ENCODE measurements at regions not wholly inside any gene's neighbourhood (a gene's known extent, or its start where the extent isn't known, plus 50 kb on each side); places are given as distances from the start of the nearest gene placed in this dataset.

DNA sequence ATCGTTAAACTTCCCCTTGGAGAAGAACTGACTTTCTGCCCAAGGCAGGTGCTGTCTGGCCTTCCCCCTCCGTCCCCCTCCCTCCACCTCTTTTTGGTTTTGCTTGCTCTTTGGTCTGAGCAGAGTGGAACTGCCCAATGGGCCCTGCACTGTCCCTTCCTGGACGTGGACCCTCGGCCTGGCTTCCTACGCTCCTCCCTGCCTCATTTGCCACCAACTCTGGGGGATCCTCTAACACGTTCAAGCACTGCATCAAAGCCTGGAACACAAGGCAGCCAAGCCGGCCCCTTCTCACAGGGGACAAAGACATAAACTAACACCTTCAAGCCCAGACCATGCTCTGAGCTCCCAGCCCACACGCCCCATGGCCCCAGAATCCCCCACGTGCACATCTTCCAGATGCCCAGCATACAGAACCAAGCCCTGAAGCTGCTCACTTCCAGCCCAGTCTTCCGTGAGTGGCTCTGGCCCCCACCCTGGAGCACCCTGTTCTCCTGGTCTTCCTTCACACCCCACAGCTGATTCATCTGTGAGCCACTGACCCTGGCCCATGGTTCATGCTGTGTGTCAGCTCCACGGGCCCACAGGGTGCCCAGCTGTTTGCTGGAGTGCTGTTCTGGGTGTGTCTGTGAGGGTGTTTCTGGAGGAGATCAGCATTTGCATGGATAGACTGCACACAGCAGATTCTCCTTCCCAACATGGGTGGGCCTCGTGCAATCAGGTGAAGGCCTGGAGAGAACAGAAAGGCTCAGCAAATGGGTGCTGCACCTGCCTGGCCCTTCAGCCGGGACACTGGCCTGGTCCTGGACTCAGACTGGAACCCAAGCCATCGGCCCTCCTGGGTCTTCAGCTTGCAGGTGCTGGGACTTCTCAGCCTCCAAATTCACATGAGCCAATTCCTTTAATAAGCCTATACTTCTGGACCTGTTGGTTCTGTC, 247.1 kb upstream of the SALL3 start:
- DNase-seq (ENCODE audit: insufficient read length): no peak
- no peak for TF ChIP-seq POLR2AphosphoS5 (IDR thresholded peaks at IDR 0.05; ENCODE audit: low read depth, low read length)
- no peak for TF ChIP-seq POLR2A (IDR thresholded peaks at IDR 0.05; ENCODE audit: low read depth, low read length)
- TF ChIP-seq TAF1 (IDR thresholded peaks at IDR 0.05; ENCODE audit: borderline replicate concordance, low read depth, low read length): no peak
- FAIRE-seq: no peak

DNA sequence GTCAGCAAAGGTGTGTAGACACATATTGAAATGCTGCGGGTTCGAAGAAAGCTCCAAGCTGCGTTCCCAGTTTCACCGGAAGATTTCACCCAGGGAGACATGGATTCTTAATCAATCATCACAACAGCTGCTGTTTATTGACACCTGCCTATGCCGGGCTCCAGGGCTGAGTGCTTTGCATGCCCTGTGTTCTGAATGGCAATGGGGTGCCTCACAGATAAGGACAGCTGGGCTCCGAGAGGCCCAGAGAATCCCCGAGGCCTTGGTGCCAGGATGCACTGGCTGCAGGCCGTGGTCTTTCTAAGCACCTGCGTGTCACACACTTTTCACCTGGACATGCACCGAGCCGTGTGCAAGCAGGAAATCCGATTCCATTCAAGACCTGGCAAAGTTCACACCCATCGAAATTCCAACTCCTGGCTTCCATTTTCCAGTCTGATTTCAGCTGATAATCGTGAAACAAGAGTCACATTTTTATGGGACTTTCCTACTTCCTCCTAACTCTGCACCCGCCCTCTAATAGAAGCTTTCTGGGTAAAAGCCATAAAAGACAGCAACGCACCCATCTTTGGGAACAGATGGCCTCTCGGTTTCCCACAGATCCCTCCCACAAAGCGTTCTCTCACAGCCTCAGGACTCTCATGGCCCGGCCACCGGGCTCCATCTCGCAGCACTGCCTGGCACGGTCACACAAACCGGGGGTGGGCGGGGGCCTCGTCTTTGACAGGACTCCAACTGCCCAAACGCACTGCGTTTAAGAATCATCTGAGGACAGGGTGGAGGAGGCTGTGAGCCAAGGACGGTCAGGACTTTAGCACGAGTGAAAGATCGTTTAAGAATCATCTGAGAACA, 245.6 kb upstream of the SALL3 start:
- TF ChIP-seq POLR2A (IDR thresholded peaks at IDR 0.05; ENCODE audit: low read depth, low read length) (no peak), TAF1 (IDR thresholded peaks at IDR 0.05; ENCODE audit: borderline replicate concordance, low read depth, low read length) (no peak), POLR2AphosphoS5 (IDR thresholded peaks at IDR 0.05; ENCODE audit: low read depth, low read length) (no peak)
- FAIRE-seq (no peak), DNase-seq (ENCODE audit: insufficient read length) (no peak)

DNA sequence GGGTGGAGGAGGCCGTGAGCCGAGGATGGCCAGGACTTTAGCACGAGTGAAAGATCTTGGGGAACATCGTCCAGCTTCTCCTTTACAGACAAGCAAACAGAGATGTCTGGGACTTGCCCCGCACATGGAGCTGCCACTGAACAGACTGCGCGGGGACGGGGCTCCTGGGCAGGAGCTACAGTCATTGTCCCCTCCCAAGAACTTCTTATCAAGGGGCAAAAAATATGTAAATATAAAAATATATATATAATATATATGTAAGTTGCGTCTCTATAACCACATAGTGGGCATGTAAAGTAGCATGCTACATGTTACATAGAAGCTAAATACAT, 245.0 kb upstream of the SALL3 start:
- FAIRE-seq (no peak), DNase-seq (ENCODE audit: insufficient read length) (no peak)
- TF ChIP-seq POLR2AphosphoS5 (IDR thresholded peaks at IDR 0.05; ENCODE audit: low read depth, low read length): no peak
- no peak for TF ChIP-seq POLR2A (IDR thresholded peaks at IDR 0.05; ENCODE audit: low read depth, low read length)
- TF ChIP-seq TAF1 (IDR thresholded peaks at IDR 0.05; ENCODE audit: borderline replicate concordance, low read depth, low read length): no peak

DNA sequence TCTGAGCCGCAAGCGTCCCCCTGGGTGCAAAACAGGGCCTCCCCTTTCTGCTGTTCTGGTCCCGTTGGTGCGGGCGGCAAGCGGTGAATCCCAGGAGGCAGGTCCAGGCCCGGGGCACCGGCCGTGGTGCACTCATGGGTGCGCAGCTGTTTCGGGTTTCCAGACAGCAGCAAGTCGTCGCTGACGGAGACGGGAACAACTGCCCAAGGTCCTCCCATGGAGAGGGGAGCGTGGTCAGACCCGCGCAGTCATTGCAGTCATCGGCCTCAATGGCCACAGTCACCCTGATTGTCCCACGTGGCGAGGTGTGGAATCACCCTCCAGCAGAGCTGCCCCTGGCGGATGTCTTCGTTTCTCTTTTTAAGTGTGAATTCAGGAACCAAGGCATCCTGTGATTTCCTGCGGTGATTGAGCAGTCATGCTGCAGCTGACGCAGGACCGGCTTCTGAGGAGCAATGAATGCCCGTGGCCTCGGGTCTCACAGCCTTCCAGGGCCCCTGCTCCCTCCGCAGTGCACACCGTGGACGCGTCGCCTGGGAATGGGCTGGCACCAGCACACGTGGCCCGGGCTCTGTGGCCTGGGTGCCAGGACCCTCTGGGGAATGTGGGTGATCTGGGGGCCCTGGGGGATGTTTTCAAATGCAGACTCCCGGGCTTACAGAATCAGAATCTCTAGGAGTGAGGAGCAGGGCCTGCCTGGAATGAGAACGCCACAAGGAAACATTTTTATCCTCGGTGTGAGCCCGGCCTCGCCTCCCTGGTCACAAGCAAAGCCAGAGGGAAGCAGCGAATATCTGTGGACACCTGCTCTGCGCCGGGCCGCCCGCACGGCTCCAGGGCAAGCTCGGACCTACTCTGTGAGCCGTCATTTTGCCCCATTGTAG, 244.2 kb upstream of the SALL3 start:
- FAIRE-seq: no peak
- no peak for TF ChIP-seq TAF1 (IDR thresholded peaks at IDR 0.05; ENCODE audit: borderline replicate concordance, low read depth, low read length)
- TF ChIP-seq POLR2A (IDR thresholded peaks at IDR 0.05; ENCODE audit: low read depth, low read length): no peak
- no peak for TF ChIP-seq POLR2AphosphoS5 (IDR thresholded peaks at IDR 0.05; ENCODE audit: low read depth, low read length)
- no peak for DNase-seq (ENCODE audit: insufficient read length)

DNA sequence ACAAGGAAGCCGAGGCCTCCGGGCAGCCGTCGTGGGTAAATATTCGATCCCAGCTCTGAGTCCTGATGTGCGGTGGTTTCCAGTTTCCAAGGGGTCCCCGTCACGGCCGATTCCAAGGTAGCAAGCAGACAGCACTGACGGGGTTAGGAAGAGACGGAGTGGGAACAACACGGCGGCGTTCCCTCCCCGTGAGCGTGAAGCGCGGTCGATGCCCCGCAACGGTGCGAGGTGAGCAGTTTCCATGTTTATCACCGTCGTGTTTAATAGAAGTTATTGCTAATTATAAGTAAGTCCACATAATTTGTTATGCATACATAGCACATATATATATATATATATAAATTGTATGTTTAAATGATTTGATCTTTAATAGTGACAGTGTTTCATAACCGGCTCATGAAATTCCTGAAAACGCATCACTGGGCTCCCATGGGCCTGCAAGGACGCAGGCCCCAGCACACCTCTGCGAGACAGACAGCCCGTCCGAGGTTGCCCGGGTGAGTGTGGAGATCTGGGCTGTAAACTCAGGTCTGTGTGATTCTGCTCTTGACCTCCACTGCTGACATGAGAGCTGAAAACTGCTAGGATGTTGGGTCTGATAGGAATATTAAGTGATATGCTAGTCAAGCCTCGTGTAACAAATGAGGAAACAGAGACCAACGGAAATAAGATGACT, 243.5 kb upstream of the SALL3 start:
- TF ChIP-seq POLR2AphosphoS5 (IDR thresholded peaks at IDR 0.05; ENCODE audit: low read depth, low read length) (no peak), POLR2A (IDR thresholded peaks at IDR 0.05; ENCODE audit: low read depth, low read length) (no peak), TAF1 (IDR thresholded peaks at IDR 0.05; ENCODE audit: borderline replicate concordance, low read depth, low read length) (no peak)
- FAIRE-seq: no peak
- no peak for DNase-seq (ENCODE audit: insufficient read length)

DNA sequence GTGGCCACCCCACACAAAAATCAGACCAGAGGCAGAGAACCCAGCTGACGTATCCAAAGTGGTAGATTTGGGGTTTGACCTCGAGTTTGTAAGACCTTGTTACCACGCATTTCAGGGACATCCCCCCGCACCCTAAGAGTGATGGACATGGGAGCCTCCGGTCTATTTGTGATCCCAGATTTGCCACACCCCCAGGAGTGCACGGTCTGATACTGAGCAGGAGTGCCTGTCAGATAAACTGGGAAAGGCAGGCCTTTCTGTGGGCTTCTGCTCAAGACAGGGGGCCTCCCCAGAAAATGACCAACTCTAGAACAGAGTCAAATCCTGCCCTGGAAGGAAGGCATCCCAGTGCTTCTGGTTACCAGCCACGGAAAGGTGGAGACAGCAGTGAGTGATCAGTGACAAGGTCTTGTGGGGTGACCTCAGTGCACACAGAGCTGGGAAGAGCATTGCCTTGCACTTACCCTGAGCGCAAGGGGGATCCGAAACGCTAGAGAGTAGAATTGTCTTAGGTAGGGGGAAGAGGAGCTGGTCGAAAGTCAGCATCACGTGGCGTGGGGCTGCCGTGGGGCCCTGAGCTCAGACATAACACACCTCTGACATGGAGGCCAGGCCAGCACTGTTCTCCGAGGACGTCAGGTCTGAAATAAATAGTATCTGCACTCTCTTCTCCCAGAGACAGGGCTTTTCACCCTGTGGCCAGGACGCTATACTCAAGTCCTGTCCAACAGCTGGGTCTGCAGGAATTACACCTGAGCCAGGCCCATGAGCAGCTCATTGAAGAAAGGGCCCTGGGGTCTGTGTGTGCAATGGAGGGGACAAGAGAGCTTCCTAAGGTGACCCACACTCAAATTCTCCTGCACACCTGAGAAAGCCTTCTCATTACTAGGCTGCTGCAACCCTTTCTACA, 242.4 kb upstream of the SALL3 start:
- TF ChIP-seq TAF1 (IDR thresholded peaks at IDR 0.05; ENCODE audit: borderline replicate concordance, low read depth, low read length): no peak
- no peak for TF ChIP-seq POLR2AphosphoS5 (IDR thresholded peaks at IDR 0.05; ENCODE audit: low read depth, low read length)
- no peak for TF ChIP-seq POLR2A (IDR thresholded peaks at IDR 0.05; ENCODE audit: low read depth, low read length)
- no peak for DNase-seq (ENCODE audit: insufficient read length)
- no peak for FAIRE-seq

DNA sequence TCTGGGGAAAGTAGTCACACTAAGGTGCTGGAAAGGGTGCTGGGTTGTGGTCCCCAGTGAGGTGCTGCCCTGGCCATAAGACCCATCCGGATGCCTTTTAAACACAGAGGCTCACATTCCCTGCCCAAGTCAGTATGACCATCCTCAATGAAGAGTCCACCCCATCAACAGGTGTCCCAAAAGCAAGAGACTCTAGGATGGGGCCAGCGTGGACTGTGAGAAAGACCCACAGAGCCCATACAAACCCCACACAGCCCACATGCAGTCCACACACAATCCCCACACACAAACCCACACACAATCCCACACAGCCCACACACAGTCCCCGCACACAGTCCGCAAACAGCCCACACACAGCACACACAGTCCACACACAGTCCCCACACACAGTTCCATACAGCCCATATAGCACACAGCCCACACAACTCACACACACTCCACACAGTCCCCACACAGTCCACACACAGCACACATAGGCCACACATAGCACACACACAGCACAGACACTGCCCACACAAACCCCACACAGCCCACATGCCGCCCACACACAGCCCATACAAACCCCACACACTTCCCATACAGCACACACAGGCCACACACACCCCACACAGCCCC, 241.4 kb upstream of the SALL3 start:
- DNase-seq (ENCODE audit: insufficient read length) (no peak), FAIRE-seq (no peak)

DNA sequence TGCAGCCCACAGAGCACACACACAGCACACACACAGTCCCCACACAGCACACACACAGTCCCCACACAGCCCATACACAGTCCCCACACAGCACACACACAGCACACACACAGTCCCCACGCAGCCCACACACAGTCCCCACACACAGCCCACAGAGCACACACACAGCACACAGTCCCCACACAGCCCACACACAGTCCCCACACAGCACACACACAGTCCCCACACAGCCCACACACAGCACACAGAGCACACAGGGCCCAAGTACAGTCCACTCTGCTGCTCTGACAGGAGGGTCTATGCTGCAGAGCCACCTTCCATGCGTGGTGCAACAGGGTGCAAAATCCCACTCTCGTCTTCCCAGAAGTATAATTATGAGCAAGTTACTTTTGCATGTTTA, 240.5 kb upstream of the SALL3 start:
- no peak for DNase-seq (ENCODE audit: insufficient read length)
- no peak for TF ChIP-seq POLR2AphosphoS5 (IDR thresholded peaks at IDR 0.05; ENCODE audit: low read depth, low read length)
- no peak for TF ChIP-seq POLR2A (IDR thresholded peaks at IDR 0.05; ENCODE audit: low read depth, low read length)
- TF ChIP-seq TAF1 (IDR thresholded peaks at IDR 0.05; ENCODE audit: borderline replicate concordance, low read depth, low read length): no peak
- FAIRE-seq: no peak

More for the DNA sequence above, 241.4 kb upstream of the SALL3 start:
- TF ChIP-seq POLR2AphosphoS5 (IDR thresholded peaks at IDR 0.05; ENCODE audit: low read depth, low read length): no peak
- no peak for TF ChIP-seq POLR2A (IDR thresholded peaks at IDR 0.05; ENCODE audit: low read depth, low read length)
- no peak for TF ChIP-seq TAF1 (IDR thresholded peaks at IDR 0.05; ENCODE audit: borderline replicate concordance, low read depth, low read length)

DNA sequence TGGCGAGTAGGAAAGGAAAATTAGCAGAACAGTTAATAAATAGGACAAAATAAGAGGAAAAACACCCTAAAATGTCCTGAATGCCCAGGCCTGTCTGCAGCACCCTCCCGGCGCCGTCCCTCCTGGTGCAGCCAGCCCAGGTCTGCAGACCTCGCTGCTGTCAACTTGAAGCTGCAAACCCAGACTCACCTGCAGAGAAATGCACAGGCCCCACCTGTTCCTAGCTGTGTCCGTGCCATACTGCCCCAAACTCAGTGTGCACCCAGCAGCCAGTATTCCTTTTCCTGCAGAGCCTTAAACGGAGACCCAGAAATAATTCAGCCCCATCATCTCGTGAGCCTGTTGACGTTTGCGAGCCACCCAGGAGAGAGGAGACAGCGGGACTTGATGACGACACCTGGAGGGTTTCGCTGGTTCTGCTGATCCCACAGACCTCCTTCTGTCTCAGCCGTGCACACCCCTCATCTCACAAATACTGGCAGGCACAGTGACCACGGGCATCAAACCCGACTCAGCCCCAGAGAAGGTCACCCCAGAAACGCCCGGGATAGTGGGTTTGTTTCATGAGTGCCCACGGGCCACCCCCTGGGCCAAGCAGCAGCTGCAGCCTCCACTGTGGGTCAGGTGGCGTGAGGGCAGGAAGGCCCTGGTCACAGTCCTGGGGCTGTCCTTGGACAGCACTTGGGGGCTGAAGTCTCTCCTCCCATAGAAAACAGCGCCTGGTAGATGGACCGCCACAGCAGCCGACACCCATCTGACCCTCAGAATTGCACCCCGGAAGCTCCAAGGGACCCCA, 239.5 kb upstream of the SALL3 start:
- TF ChIP-seq POLR2A (IDR thresholded peaks at IDR 0.05; ENCODE audit: low read depth, low read length): no peak
- no peak for TF ChIP-seq POLR2AphosphoS5 (IDR thresholded peaks at IDR 0.05; ENCODE audit: low read depth, low read length)
- no peak for TF ChIP-seq TAF1 (IDR thresholded peaks at IDR 0.05; ENCODE audit: borderline replicate concordance, low read depth, low read length)
- FAIRE-seq: no peak
- DNase-seq (ENCODE audit: insufficient read length): no peak

Data from GM12892 (cell line).